Fibroblast of gingiva (primary cell): ENCODE measurements at regions not wholly inside any gene's neighbourhood (a gene's known extent, or its start where the extent isn't known, plus 50 kb on each side); places are given as distances from the start of the nearest gene placed in this dataset.

Experiments
- DNase-seq: peaks from one replicate; pipeline ENCODE4 v3.0.0-alpha.2; 2011; ENCODE audit warnings: low read depth

- DNase-seq, result no peak
These were observed 496.5 kb upstream of the B3GAT1 start for GRCh38 chr11:134908583-134908982.

DNA sequence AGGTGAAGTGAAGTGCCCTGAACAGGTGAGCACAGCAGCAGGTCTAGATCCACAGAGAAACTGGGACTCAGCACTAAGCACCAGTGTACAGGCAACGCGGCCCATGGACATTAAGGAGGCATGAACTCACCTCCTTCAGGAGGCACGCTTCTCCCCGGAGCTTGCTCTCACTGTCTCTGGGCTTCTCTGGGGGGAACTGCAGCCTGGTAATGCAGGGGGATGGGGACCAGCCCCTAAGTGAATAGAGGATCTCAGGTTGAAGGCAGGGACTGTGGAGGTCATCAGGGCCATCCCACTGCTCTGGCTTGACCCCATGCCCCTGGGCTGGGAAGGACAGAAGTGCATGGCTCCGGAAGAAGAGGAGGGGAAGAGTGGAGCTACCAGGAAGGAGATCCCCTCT lies 495.6 kb upstream of the B3GAT1 start:
- no peak for DNase-seq

GRCh38 chr11:134906356-134906955 lies 494.4 kb upstream of the B3GAT1 start:
- no peak for DNase-seq

GRCh38 chr11:134905928-134906327 lies 493.9 kb upstream of the B3GAT1 start:
- no peak for DNase-seq

GRCh38 chr11:134905517-134905916 lies 493.5 kb upstream of the B3GAT1 start:
- DNase-seq, result no peak

GRCh38 chr11:134904103-134904790 lies 492.2 kb upstream of the B3GAT1 start:
- DNase-seq, result no peak

GRCh38 chr11:134901955-134902918 lies 490.2 kb upstream of the B3GAT1 start:
- DNase-seq, result no peak

GRCh38 chr11:134901542-134901941 lies 489.5 kb upstream of the B3GAT1 start:
- DNase-seq, result no peak

DNA sequence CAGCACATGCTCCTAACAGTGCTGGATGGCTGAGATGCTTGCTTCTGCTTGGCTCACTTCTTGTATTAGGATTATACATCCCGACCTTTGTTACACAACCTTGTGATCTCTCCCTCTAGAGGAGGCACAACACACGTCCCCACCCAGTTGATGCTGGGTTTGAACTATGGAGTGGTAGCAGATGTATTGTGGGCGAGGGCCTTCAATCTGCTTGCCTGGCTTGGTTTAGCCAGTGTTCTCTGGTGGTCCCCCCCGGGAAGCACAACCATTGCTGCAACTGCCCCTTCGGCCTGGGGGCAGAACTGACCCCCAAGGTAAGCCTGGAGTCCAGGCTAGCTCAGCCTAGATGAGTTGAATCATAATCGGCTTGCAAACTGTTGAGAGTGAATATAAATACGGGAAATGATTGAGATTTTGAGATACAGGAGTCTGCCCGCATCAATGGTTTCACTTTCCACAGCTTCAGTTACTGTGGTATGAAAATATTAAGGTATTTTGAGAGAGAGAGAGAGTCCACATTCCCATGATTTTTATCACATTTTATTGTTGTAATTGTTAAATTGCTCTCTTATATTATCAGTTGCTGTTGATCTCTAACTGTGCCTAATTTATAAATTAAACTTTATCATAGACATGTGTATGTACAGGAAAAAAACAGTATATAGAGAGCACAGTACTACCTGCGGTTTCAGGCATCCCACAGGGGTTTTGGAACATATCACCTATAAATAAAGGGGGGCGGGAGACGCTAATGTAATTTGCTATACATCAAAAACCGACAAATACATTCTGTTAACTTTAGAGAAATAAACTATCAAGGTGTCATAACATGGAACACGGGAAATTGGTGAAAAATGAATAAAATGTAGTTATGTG lies 482.0 kb upstream of the B3GAT1 start:
- DNase-seq, result no peak

- no peak for DNase-seq
These were observed 478.4 kb upstream of the B3GAT1 start for GRCh38 chr11:134890446-134890845.

DNA sequence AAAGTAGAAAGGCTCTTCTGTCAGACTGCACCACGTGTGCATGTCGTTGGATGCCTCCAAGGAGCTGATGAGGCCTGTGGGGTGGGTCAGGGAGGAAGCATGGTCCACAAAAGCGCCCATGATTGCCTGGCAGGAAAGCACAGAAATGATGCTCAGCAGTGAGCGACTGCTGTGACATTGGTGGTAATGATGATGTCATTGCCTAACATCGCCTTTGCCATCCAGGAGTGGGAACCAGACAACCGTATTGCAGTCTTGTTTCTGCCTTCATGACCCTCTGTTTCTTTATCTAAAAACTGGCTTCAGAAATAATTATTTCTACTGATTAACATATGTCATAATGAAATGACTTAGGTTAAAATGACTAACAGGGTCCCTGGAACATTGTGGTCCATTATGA lies 477.8 kb upstream of the B3GAT1 start:
- DNase-seq, result no peak

DNA sequence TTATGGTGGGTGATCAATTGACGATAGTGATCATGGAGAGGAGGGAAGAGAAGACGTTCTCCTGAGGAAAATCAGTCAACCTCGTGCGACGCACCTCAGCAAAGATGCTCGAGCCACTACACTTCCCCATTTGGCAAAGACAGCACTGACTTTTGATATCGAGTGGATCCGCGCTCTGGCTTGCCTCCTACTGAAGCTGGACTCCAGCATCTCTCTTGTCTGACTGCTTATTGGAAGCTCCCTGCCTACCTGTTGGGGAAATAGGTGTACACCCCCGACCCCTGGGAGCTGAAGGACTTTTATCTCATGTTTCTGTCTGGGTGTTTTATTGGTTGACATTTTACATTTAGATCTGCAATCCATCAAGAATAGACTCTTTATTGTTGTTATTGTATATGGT lies 476.8 kb upstream of the B3GAT1 start:
- no peak for DNase-seq

GRCh38 chr11:134887896-134888295 lies 475.9 kb upstream of the B3GAT1 start:
- DNase-seq, result no peak

DNA sequence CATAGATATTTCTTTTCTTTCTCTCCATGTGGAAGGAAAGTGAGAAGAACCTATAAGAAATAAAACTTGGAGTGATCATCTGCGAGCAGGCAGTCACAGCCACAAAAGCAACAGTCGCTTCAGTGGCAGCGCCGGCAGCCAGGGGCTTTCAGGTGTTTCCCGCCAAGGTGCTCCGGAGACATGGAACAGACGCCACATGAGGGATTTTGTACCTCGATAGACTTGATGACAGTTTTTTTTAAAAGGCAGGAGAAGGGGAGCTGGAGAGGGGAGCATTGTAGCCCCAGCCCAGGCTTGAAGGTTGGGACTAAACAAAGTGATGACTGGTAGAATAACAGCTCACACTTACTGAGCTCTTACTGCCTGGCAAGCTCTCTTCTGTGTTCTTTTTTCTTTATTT lies 471.4 kb upstream of the B3GAT1 start:
- no peak for DNase-seq

DNA sequence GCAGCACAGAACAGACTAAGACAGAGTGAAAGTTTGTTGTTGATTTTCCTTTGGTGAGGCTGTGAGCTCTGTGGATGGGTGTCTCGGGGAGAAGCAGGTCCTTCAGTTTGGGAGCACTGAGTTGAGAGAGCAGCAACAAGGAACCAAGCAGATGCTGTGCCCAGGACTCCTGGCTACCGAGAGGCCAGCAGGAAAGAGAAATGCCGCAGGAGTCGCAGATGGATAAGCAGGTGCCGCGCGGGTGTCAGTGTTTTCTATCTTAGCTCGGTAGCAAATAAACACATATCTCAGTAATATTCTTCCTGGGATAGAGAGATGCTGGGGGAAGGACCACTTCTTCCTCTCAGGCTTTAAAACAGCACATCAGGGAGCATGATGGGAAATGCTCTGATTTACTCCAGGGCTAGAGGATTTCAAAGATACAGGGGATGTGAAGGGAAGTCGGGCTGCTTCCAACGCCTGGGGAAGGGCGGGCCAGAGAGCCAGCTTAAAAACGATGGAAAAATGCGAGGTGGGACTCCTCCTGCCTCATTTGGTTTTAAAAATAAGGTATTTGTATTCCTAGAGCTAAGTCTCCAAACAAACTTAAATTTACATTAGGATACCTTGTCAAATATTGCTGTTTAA lies 470.7 kb upstream of the B3GAT1 start:
- DNase-seq, result no peak

DNA sequence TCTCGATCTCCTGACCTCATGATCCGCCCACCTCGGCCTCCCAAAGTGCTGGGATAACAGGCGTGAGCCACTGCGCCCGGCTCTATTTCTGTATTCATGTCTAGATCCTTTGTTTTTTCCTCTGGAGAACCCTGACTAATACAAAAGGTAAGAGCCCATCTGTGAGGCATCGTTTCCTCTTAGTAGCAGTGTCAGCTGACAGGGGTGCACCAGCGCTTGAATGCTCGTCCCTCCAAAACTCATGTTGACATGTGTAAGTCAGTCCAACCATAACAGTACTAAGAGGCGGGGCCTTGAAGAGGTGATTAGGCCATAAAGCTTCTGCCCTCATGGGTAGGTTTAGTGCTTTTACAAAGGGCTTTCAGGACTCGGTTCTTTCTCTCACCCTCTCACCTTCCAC lies 470.1 kb upstream of the B3GAT1 start:
- DNase-seq, result no peak

GRCh38 chr11:134880788-134881187 lies 468.7 kb upstream of the B3GAT1 start:
- DNase-seq, result no peak

- no peak for DNase-seq
These were observed 467.9 kb upstream of the B3GAT1 start for GRCh38 chr11:134879931-134880330.

GRCh38 chr11:134879341-134879740 lies 467.3 kb upstream of the B3GAT1 start:
- DNase-seq, result no peak

DNA sequence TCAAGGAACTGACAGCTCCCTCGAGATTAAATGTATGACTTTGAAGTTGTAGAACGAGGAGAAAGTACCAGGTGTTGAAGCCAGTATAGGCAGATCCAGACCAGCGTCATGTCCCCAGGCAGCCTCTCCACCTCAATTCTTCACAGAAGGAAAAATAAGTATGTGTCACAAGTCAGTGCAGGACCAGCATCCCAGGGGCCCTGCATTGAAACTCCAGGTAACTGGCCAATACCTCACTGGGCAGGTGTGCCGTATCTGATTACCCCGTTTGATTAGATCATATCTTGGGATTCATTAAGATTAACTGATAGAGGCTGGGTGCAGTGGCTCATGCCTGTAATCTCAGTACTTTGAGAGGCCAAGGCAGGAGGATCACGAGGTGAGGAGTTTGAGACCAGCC lies 466.7 kb upstream of the B3GAT1 start:
- no peak for DNase-seq

DNA sequence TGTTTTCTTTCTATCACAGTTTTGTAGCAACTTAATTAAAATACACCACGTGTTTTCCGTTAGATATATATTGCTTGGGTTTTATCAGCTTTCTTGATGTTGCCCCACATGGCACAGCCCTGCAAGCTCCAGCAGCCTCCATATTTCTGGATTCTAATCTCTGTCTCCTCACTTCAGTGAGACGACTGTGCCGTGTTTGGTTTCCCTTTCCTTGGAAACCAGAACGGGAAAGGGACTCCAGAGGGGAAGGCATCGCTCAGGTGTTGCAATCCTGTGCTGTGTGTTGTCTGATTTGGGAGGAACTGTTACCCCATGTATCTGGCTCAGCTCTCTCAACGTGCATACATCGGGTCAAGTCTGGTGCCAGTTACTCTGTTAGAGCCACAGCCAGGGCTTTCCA lies 464.2 kb upstream of the B3GAT1 start:
- no peak for DNase-seq
